ENCODE measurements at regions not wholly inside any gene's neighbourhood (a gene's known extent, or its start where the extent isn't known, plus 50 kb on each side); places are given as distances from the start of the nearest gene placed in this dataset.

DNA sequence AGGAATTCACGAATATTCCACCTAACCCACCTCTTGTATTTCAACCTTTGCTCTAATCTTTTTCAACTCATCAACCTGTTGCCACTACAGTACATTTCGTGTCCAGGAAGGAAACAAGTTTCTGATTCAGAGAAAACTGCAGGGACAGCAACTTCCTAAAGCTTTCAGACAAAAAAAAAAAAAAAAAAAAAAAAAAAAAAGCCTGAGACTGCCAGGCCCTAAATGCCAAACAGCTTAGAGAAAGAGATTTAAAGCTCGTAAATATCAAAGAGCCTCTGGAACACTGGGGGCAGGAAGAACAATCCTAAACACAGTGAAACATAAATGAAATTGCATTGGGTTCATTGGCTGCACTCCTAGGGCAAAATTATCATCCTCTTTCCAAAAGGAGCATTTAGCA lies 411.2 kb upstream of the SPTLC3 start:
- Histone ChIP-seq H3K9me3 (no peaks in the 10 kb centered on the region), H3K27me3 (no peaks in the 10 kb centered on the region), H3K27ac (no peak overlapping the region), H3K4me3 (replicated peaks in 1 of 3) (no peak overlapping the region), H3K36me3 (no peaks in the 10 kb centered on the region), H3K4me1 (no peaks in the 10 kb centered on the region)
- 66 to 68% methylated on average over 3 of the region's 3 CpGs for WGBS, 2 donors
- no peak for TF ChIP-seq POLR2A (IDR thresholded peaks at IDR 0.05)
- TF ChIP-seq, protein P1, sequence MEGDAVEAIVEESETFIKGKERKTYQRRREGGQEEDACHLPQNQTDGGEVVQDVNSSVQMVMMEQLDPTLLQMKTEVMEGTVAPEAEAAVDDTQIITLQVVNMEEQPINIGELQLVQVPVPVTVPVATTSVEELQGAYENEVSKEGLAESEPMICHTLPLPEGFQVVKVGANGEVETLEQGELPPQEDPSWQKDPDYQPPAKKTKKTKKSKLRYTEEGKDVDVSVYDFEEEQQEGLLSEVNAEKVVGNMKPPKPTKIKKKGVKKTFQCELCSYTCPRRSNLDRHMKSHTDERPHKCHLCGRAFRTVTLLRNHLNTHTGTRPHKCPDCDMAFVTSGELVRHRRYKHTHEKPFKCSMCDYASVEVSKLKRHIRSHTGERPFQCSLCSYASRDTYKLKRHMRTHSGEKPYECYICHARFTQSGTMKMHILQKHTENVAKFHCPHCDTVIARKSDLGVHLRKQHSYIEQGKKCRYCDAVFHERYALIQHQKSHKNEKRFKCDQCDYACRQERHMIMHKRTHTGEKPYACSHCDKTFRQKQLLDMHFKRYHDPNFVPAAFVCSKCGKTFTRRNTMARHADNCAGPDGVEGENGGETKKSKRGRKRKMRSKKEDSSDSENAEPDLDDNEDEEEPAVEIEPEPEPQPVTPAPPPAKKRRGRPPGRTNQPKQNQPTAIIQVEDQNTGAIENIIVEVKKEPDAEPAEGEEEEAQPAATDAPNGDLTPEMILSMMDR (IDR thresholded peaks at IDR 0.05): no peak
- intact Hi-C loops (cut with DNase I): no loop called here
- no peak for DNase-seq

GRCh38 chr20:12598894-12599293 lies 409.9 kb upstream of the SPTLC3 start:
- no peaks in the 10 kb centered on the region for H3K4me1 ChIP-seq
- TF ChIP-seq, protein P1 (IDR thresholded peaks at IDR 0.05): no peak
- no peak for TF ChIP-seq POLR2A (IDR thresholded peaks at IDR 0.05)
- no peaks in the 10 kb centered on the region for H3K9me3 ChIP-seq
- 74 to 78% methylated on average over 3 of the region's 3 CpGs for WGBS, 2 donors
- H3K27me3 ChIP-seq: no peaks in the 10 kb centered on the region
- intact Hi-C loops (cut with DNase I): no loop called here
- DNase-seq: no peak
- no peaks in the 10 kb centered on the region for H3K36me3 ChIP-seq
- H3K4me3 ChIP-seq (replicated peaks in 1 of 3): no peak overlapping the region
- no peak overlapping the region for H3K27ac ChIP-seq

DNA sequence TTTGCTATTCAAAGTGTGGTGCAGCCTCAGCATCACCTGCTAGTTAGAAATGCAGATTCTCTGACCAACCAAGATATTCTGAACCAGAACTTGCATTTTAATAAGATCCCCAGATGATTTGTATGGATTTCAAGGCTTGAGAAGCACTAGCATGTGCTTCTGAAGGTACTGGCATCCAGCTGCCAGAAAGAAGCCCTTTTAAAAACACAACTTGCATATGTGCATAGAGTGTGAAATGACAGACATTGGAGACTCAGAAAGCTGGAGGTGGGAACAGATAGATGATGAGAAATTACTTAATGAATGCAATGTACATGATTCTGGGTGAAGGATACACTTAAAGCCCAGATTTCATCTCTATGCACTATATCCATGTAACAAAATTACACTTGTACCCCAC lies 409.3 kb upstream of the SPTLC3 start:
- no peak for DNase-seq
- H3K4me3 ChIP-seq (replicated peaks in 1 of 3): no peak overlapping the region
- no peak overlapping the region for H3K27ac ChIP-seq
- no peaks in the 10 kb centered on the region for H3K36me3 ChIP-seq
- H3K4me1 ChIP-seq: no peaks in the 10 kb centered on the region
- intact Hi-C loops (cut with DNase I): no loop called here
- no peaks in the 10 kb centered on the region for H3K27me3 ChIP-seq
- TF ChIP-seq, protein P1 (IDR thresholded peaks at IDR 0.05): no peak
- TF ChIP-seq POLR2A (IDR thresholded peaks at IDR 0.05): no peak
- H3K9me3 ChIP-seq: no peaks in the 10 kb centered on the region

DNA sequence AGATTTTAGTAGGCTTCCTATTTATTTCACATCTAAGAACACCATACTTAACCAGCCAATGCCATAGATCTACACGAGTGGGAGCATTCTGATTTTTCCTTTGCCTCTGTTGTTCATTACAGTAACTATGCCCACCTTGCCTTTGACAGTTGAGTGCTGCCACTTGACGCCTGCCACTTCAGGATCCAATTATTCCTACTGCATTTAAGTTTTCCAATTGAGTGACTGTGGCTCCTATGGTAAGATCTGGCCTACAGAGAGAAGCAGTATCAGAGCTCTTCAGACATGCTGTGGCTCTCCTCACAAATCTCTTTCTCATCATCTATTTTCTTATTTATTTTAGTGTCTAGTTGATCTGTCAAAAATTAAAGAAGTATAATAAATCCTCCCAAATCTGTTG lies 403.0 kb upstream of the SPTLC3 start:
- WGBS, 2 donors: 40 to 58% methylated on average over 2 of the region's 2 CpGs
- intact Hi-C loops (cut with DNase I): no loop called here

DNA sequence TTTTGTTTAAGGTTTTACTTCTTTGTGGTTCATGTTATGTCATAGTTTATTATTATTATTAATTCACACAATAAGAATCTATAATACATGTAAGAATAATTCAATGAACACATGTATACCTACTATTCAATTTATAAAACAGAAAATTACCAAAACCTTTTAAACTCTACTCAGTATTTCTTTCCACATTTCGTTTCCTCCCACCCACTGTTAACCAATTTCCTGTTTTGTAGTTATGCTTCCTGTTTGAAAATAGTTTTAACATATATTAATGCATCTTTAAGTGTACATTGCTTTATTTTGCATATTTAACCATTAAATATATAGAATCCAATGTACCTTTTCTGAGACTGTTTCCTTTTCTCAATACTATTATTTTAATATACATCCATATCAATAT lies 397.9 kb upstream of the SPTLC3 start:
- DNase-seq: no peak
- H3K9me3 ChIP-seq: no peaks in the 10 kb centered on the region
- H3K27ac ChIP-seq: no peak overlapping the region
- H3K4me3 ChIP-seq (replicated peaks in 1 of 3): no peak overlapping the region
- no peaks in the 10 kb centered on the region for H3K4me1 ChIP-seq
- intact Hi-C loops (cut with DNase I): no loop called here
- WGBS, 2 donors: 67 to 76% methylated on average over 1 of the region's 1 CpG
- no peaks in the 10 kb centered on the region for H3K27me3 ChIP-seq
- H3K36me3 ChIP-seq: no peaks in the 10 kb centered on the region
- no peak for TF ChIP-seq POLR2A (IDR thresholded peaks at IDR 0.05)
- TF ChIP-seq, protein P1 (IDR thresholded peaks at IDR 0.05): no peak

More for the DNA sequence above, 403.0 kb upstream of the SPTLC3 start:
- Histone ChIP-seq H3K27ac (no peak overlapping the region), H3K36me3 (no peaks in the 10 kb centered on the region), H3K27me3 (no peaks in the 10 kb centered on the region), H3K9me3 (no peaks in the 10 kb centered on the region), H3K4me1 (no peaks in the 10 kb centered on the region), H3K4me3 (replicated peaks in 1 of 3) (no peak overlapping the region)
- DNase-seq: no peak
- TF ChIP-seq, protein P1 (IDR thresholded peaks at IDR 0.05): no peak
- TF ChIP-seq POLR2A (IDR thresholded peaks at IDR 0.05): no peak
